ENCODE measurements at regions not wholly inside any gene's neighbourhood (a gene's known extent, or its start where the extent isn't known, plus 50 kb on each side); places are given as distances from the start of the nearest gene placed in this dataset.
A peak's percentile ranks its signal among the peaks of the same experiment; 100 is the strongest.

GRCh38 chr11:128365044-128365443 lies 222.3 kb downstream of the ETS1 start:
- DNase-seq (ENCODE audit: low spot score), result peak; percentile 29

GRCh38 chr11:128361451-128362020 lies 225.8 kb downstream of the ETS1 start:
- DNase-seq (ENCODE audit: low spot score), result no peak

- DNase-seq (ENCODE audit: low spot score), result no peak
Observed at GRCh38 chr11:128359515-128359914, 227.8 kb downstream of the ETS1 start.

- DNase-seq (ENCODE audit: low spot score), result no peak
Observed at GRCh38 chr11:128357073-128357472, 230.3 kb downstream of the ETS1 start.

- DNase-seq (ENCODE audit: low spot score), result no peak
Observed at GRCh38 chr11:128355558-128355957, 231.8 kb downstream of the ETS1 start.

GRCh38 chr11:128354476-128354875 lies 232.9 kb downstream of the ETS1 start:
- no peak for DNase-seq (ENCODE audit: low spot score)

- DNase-seq (ENCODE audit: low spot score), result no peak
Observed at GRCh38 chr11:128351168-128351567, 236.2 kb downstream of the ETS1 start.

- no peak for DNase-seq (ENCODE audit: low spot score)
Observed at GRCh38 chr11:128349650-128350299, 237.6 kb downstream of the ETS1 start.

GRCh38 chr11:128346804-128347203 lies 240.6 kb downstream of the ETS1 start:
- no peak for DNase-seq (ENCODE audit: low spot score)

- no peak for DNase-seq (ENCODE audit: low spot score)
Observed at GRCh38 chr11:128345316-128345715, 242.0 kb downstream of the ETS1 start.

GRCh38 chr11:128343870-128344269 lies 243.5 kb downstream of the ETS1 start:
- no peak for DNase-seq (ENCODE audit: low spot score)

- no peak for DNase-seq (ENCODE audit: low spot score)
Observed at GRCh38 chr11:128343135-128343514, 244.2 kb downstream of the ETS1 start.

GRCh38 chr11:128342511-128343134 lies 244.7 kb downstream of the ETS1 start:
- peak; percentile 32 for DNase-seq (ENCODE audit: low spot score)

- no peak for DNase-seq (ENCODE audit: low spot score)
Observed at GRCh38 chr11:128341280-128342248, 245.8 kb downstream of the ETS1 start.

- no peak for DNase-seq (ENCODE audit: low spot score)
Observed at GRCh38 chr11:128339792-128340191, 247.6 kb downstream of the ETS1 start.

- DNase-seq (ENCODE audit: low spot score), result no peak
Observed at GRCh38 chr11:128338811-128339210, 248.5 kb downstream of the ETS1 start.

GRCh38 chr11:128336203-128336602 lies 251.2 kb downstream of the ETS1 start:
- peak; percentile 42 for DNase-seq (ENCODE audit: low spot score)

GRCh38 chr11:128335729-128336128 lies 251.6 kb downstream of the ETS1 start:
- no peak for DNase-seq (ENCODE audit: low spot score)

GRCh38 chr11:128334311-128335044 lies 252.9 kb downstream of the ETS1 start:
- peak; percentile 25 for DNase-seq (ENCODE audit: low spot score)

- no peak for DNase-seq (ENCODE audit: low spot score)
Observed at GRCh38 chr11:128331317-128331716, 256.0 kb downstream of the ETS1 start.

- DNase-seq (ENCODE audit: low spot score), result no peak
Observed at GRCh38 chr11:128330203-128330602, 257.2 kb downstream of the ETS1 start.
